Thyroid gland (tissue), 4 donors: ENCODE measurements at regions not wholly inside any gene's neighbourhood (a gene's known extent, or its start where the extent isn't known, plus 50 kb on each side); places are given as distances from the start of the nearest gene placed in this dataset.

Experiments used
- CTCF ChIP-seq, 6 experiments: fragments of 200-600 bp in 3 of 6; fragments of 450-650 bp in 3 of 6; sonication (generic) in 3 of 6; IDR thresholded peaks; one replicate each; pipeline ENCODE4 v1.5.1; 2016 to 2019; ENCODE audit warnings: antibody characterized with exemption in 6 of 6, mild to moderate bottlenecking in 2 of 6, inconsistent platforms in 1 of 6, moderate library complexity in 1 of 6
- POLR2A ChIP-seq, 2 donors: fragments of 450-650 bp; IDR thresholded peaks; one replicate each; pipeline ENCODE4 v1.6.1; 2017; ENCODE audit warnings: antibody characterized with exemption in 2 of 2, mild to moderate bottlenecking in 2 of 2, moderate library complexity in 1 of 2

GRCh38 chr22:48709453-48709852, 1118.2 kb downstream of the BRD1 start:
- no peak for TF ChIP-seq CTCF (IDR thresholded peaks at IDR 0.05)
- no peak for TF ChIP-seq POLR2A (IDR thresholded peaks at IDR 0.05)
